Upper lobe of left lung (tissue), 6 donors: ENCODE measurements at regions not wholly inside any gene's neighbourhood (a gene's known extent, or its start where the extent isn't known, plus 50 kb on each side); places are given as distances from the start of the nearest gene placed in this dataset.

Experiments
- ATAC-seq, 2 donors: fragments of 200-7000 bp; cut with Tn5 transposase; one replicate each; pipeline ENCODE4 v1.9.1; 2022; ENCODE audit warnings: mild to moderate bottlenecking in 2 of 2, moderate library complexity in 2 of 2; ENCODE audit not compliant: low FRiP score in 2 of 2
- DNase-seq, 2 donors: peaks; one replicate each; pipeline ENCODE4 v3.0.0-alpha.2; 2019 to 2020
- H3K27ac ChIP-seq, 4 donors: fragments of 200-600 bp; sonication (generic); one replicate each; pipeline ENCODE4 v1.5.1; 2016 to 2019
- H3K27me3 ChIP-seq, 4 donors: fragments of 200-600 bp; sonication (generic); one replicate each; pipeline ENCODE4 v1.5.1; 2017 to 2019
- H3K36me3 ChIP-seq, 4 donors: fragments of 200-600 bp; sonication (generic); one replicate each; pipeline ENCODE4 v1.5.1; 2016 to 2019
- H3K4me1 ChIP-seq, 4 donors: fragments of 200-600 bp; sonication (generic); one replicate each; pipeline ENCODE4 v1.5.1; 2018 to 2019
- H3K4me3 ChIP-seq, 4 donors: fragments of 200-600 bp; sonication (generic); one replicate each; pipeline ENCODE4 v1.5.1; 2017 to 2019; ENCODE audit warnings: mild to moderate bottlenecking in 2 of 4, moderate library complexity in 1 of 4
- H3K9me3 ChIP-seq, 4 donors: fragments of 200-600 bp; sonication (generic); one replicate each; pipeline ENCODE4 v1.5.1; 2018 to 2019
- CTCF ChIP-seq, 6 experiments: fragments of 450-650 bp in 4 of 6; fragments of 200-600 bp in 2 of 6; sonication (generic) in 2 of 6; IDR thresholded peaks; one replicate each; pipeline ENCODE4 v1.5.1; 2016 to 2019; ENCODE audit warnings: antibody characterized with exemption in 6 of 6
- EP300 ChIP-seq, 4 donors: sonication (generic); formaldehyde crosslinking; IDR thresholded peaks; one replicate each; pipeline ENCODE4 v1.5.1; 2017; ENCODE audit warnings: antibody characterized with exemption in 4 of 4, control low read depth in 2 of 4
- POLR2A ChIP-seq, 4 donors: fragments of 450-650 bp; IDR thresholded peaks; one replicate each; pipeline ENCODE4 v1.5.1; 2016 to 2017; ENCODE audit warnings: antibody characterized with exemption in 4 of 4, mild to moderate bottlenecking in 2 of 4
- POLR2AphosphoS5 ChIP-seq, 2 donors: sonication (generic); formaldehyde crosslinking; IDR thresholded peaks; one replicate each; pipeline ENCODE4 v1.5.1; 2017; ENCODE audit warnings: antibody characterized with exemption in 2 of 2
- WGBS, 2 donors: methylation state at CpG; one replicate each; pipeline ENCODE4 v1.1.5; 2017 to 2018; 5-methylcytosine and 5-hydroxymethylcytosine counted together
- donor health status: DM: no; HTN: no; CAD: no; lungs with moderate emphysema.
- donor health status: DM: no; HTN: yes; CAD: no; lungs with severe emphysema.

GRCh38 chr2:204360218-204361007, 184.9 kb upstream of the PARD3B start:
- Histone ChIP-seq H3K27ac (no peak overlapping the region), H3K4me3 (no peak overlapping the region), H3K4me1 (no peaks in the 10 kb centered on the region), H3K27me3 (no peaks in the 10 kb centered on the region), H3K36me3 (no peaks in the 10 kb centered on the region), H3K9me3 (no peaks in the 10 kb centered on the region)
- no peak for DNase-seq
- 78 to 88% methylated on average over 5 of the region's 5 CpGs for WGBS, 2 donors
- ATAC-seq: no peak
- no peak for TF ChIP-seq POLR2A (IDR thresholded peaks at IDR 0.05)
- no peak for TF ChIP-seq POLR2AphosphoS5 (IDR thresholded peaks at IDR 0.05)
- TF ChIP-seq CTCF (IDR thresholded peaks at IDR 0.05): no peak
- TF ChIP-seq EP300 (IDR thresholded peaks at IDR 0.05): no peak

GRCh38 chr2:204361738-204362137, 183.5 kb upstream of the PARD3B start:
- Histone ChIP-seq H3K4me3 (no peak overlapping the region), H3K4me1 (no peaks in the 10 kb centered on the region), H3K9me3 (no peaks in the 10 kb centered on the region), H3K27ac (no peak overlapping the region), H3K36me3 (no peaks in the 10 kb centered on the region), H3K27me3 (no peaks in the 10 kb centered on the region)
- DNase-seq (no peak), ATAC-seq (no peak)
- TF ChIP-seq EP300 (IDR thresholded peaks at IDR 0.05): no peak
- WGBS, 2 donors: 80 to 83% methylated on average over 2 of the region's 2 CpGs

- TF ChIP-seq POLR2AphosphoS5 (IDR thresholded peaks at IDR 0.05) (no peak), CTCF (IDR thresholded peaks at IDR 0.05) (no peak), EP300 (IDR thresholded peaks at IDR 0.05) (no peak), POLR2A (IDR thresholded peaks at IDR 0.05) (no peak)
- ATAC-seq: no peak
- H3K9me3 ChIP-seq: no peaks in the 10 kb centered on the region
- no peak for DNase-seq
- no peaks in the 10 kb centered on the region for H3K4me1 ChIP-seq
- H3K4me3 ChIP-seq: no peak overlapping the region
- H3K27me3 ChIP-seq: no peaks in the 10 kb centered on the region
- H3K36me3 ChIP-seq: no peaks in the 10 kb centered on the region
- no peak overlapping the region for H3K27ac ChIP-seq
- 80 to 88% methylated on average over 1 to 2 of the region's 2 CpGs for WGBS, 2 donors
Observed at GRCh38 chr2:204362581-204362980, 182.7 kb upstream of the PARD3B start.

- Histone ChIP-seq H3K9me3 (no peaks in the 10 kb centered on the region), H3K4me1 (no peaks in the 10 kb centered on the region), H3K36me3 (no peaks in the 10 kb centered on the region), H3K27ac (no peak overlapping the region), H3K4me3 (no peak overlapping the region), H3K27me3 (no peaks in the 10 kb centered on the region)
- no peak for TF ChIP-seq CTCF (IDR thresholded peaks at IDR 0.05)
- no peak for TF ChIP-seq EP300 (IDR thresholded peaks at IDR 0.05)
- TF ChIP-seq POLR2A (IDR thresholded peaks at IDR 0.05): no peak
- no peak for TF ChIP-seq POLR2AphosphoS5 (IDR thresholded peaks at IDR 0.05)
- no peak for DNase-seq
- ATAC-seq: no peak
- 89 to 93% methylated on average over 2 of the region's 2 CpGs for WGBS, 2 donors
Observed at GRCh38 chr2:204363513-204363912, 181.8 kb upstream of the PARD3B start.

- H3K36me3 ChIP-seq: no peaks in the 10 kb centered on the region
- no peaks in the 10 kb centered on the region for H3K4me1 ChIP-seq
- no peak for ATAC-seq
- 95 to 96% methylated on average over 6 of the region's 6 CpGs for WGBS, 2 donors
- no peak for DNase-seq
- TF ChIP-seq POLR2A (IDR thresholded peaks at IDR 0.05) (no peak), EP300 (IDR thresholded peaks at IDR 0.05) (no peak), CTCF (IDR thresholded peaks at IDR 0.05) (no peak), POLR2AphosphoS5 (IDR thresholded peaks at IDR 0.05) (no peak)
- H3K9me3 ChIP-seq: no peaks in the 10 kb centered on the region
- no peak overlapping the region for H3K4me3 ChIP-seq
- no peaks in the 10 kb centered on the region for H3K27me3 ChIP-seq
- no peak overlapping the region for H3K27ac ChIP-seq
Observed at GRCh38 chr2:204364860-204365535, 180.3 kb upstream of the PARD3B start.
